ENCODE measurements at regions not wholly inside any gene's neighbourhood (a gene's known extent, or its start where the extent isn't known, plus 50 kb on each side); places are given as distances from the start of the nearest gene placed in this dataset.
"Not testable (repeated sequence)": the region's sequence is repeated elsewhere in the genome, so short reads cannot be mapped to it uniquely, and the experiment has no call there.

DNA sequence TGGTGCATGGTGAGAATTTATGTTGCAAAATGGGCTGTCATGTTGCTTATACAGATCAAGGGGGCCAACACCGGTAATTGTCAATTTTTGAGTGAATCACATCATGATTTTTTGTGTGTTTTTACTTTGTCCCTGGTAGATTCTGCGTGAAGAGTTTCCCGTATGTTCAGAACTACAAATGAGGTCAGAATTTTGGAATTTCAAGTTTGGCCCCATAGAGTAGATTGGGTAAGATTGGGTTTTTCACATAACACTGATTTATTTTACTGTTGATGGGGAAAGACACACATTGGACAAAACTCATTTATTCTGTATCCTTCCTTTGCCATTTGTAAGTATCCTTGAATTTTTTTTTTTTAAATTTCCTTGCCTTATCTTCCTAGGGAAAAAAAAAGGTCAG lies 158.5 kb upstream of the MXRA5 start:
- DNase-seq = no peak

DNA sequence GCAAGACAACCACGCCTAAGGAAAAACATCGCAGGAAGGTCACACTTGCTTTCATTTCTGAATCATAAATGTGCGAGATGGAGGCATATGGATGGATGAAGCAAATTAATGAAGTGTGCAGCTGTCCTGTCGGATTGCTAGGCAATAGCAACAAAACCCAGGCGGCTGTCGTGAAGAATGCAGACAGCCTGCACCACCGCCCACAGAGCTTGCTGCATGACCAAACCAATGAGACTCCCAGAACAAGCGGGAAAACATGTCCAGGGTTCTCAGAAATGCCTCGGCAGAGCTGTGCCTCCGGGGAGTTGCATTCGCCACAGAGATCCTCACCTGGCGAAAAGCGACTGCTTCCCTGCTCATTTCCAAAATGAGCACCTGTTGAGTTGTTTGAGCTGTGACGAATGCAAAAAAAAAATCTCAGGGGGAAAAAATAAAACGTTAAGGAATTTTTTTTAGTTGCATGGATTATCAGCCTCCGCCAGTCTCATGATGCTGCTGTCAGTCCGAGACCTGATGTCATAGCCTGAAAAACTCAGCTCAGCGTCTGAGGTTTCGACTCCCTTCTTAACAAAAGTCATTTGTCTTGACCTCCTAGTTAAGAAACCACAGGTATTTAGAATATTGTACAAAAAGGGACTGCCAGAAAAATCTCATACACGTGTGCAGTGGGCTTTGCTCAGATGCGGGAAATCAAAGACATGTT lies 155.5 kb upstream of the MXRA5 start:
- no peak for DNase-seq

DNA sequence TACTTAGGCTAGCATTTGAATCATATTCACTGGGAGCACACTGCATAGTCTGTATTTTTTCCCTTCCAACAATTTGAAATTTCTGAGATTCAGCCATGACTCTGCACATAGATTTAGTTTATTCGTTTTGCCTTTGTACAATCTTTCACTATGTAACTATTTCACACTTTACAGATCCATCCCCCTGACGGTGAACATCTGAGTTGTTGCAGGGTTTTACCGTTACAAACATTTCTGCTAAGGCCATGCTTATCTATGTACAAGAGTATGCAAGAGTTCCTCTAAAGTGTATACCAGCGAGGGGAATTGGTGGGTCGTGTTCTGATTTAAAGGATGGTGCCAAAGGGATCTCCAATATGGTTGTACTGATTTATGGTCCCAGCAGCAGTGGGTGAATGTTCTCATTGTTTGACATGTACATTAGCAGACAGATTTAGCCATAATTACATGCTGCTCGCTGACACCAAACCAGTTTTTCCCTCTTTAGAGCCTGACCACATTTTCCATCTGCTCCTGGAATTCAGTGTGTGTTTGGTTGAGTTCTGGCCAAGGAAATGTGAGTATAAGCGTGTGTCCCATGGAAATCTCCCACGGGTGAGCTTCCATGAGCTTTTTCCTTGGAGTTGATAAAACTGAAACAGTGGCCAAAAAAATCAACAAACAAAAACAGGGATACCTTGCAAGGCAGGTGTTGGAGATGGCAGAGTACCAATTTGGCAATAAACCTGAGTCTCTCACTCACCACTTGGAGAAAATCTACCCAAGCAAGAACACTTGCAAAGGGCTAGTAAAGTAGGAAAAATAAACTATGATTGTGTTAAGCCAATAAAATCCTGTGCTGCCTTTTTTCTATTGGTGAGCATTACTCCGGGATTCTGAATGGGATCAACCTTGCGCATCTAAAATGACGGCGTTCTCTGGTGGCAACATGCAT lies 149.7 kb upstream of the MXRA5 start:
- DNase-seq = not testable (repeated sequence)

DNA sequence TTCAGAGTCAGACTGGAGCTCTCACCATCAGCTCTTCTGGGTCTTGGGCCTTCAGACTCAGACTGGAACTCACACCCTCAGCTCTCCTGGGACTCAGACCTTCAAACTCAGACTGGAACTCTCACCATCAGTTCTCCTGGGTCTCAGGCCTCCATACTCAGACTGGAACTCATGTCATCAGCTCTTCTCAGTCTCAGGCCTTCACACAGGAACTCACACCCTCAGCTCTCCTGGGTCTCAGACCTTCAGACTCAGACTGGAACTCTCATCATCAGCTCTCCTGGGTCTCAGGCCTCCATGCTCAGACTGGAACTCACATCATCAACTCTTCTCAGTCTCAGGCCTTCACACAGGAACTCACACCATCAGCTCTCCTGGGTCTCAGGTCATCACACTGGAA lies 147.2 kb upstream of the MXRA5 start:
- no peak for DNase-seq

DNA sequence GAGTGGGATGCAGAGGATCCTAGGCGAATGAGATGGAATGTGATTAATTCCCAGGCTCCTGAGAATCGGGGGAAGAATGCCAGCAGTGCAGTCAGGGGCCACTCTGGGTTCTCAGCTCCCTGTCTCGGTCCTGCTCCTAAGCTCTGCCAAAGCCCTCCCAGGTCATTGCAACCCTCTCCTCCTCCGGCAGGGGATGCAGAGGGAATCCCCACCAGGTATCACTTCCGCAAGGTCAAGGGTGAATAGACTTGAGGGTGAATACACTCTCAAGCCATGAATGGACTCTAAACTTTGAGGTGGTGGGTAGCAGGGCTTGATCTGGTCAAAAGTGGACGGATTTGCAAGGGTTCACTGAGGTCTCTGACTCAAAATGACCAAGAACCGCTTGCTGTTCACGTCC lies 139.3 kb upstream of the MXRA5 start:
- no peak for DNase-seq

DNA sequence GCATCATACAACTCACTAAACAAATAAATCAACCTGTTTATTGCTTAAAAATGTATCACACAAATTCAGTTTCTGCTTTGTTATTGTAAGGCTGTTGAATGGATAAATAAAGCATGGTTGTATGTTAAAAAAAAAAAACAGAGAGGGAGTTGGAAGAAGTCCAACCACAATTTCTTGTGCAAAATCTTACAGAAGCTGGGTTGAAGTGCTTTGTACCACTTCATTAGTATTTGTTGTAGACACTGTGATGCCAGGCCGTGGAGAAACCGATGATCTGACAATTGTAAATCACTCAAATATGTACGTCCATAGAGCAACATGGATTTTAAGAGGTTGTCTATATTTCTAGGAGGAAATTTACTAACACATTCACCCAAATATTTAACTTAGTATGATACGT lies 132.6 kb upstream of the MXRA5 start:
- no peak for DNase-seq

DNA sequence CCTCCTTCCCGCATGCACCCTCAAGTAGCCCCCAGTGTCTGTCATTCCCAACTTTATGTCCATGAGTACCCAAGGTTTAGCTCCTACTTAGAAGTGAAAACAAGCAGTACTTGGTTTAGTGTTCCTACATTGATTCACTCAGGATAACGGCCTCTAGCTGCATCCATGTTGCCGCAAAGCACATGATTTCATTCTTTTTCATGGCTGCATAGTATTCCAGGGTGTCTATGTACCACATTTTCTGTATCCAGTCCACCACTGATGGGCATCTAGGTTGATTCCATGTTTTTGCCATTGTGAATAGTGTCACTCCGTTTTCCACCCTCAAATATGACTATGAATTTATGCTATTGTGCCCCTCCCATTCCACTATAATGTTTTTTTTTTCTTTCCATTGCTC lies 130.5 kb upstream of the MXRA5 start:
- no peak for DNase-seq

DNA sequence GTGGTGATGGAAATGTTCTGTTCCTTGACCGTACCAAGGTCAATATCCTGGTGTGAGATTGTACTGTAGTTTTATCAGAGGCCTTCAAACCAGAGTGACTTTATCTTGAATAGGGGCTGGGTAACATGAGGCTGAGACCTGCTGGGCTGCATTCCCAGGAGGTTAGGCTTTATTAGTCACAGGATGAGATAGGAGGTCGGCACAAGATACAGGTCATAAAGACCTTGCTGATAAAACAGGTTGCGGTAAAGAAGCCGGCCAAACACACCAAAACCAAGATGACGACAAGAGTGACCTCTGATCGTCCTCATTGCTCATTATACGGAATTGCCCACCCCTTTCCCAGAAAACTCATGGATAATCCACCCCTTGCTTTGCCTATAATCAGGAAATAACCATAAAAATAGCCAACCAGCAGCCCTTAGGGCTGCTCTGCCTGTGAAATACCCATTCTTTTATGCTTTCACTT lies 123.8 kb upstream of the MXRA5 start:
- DNase-seq = not testable (repeated sequence)

DNA sequence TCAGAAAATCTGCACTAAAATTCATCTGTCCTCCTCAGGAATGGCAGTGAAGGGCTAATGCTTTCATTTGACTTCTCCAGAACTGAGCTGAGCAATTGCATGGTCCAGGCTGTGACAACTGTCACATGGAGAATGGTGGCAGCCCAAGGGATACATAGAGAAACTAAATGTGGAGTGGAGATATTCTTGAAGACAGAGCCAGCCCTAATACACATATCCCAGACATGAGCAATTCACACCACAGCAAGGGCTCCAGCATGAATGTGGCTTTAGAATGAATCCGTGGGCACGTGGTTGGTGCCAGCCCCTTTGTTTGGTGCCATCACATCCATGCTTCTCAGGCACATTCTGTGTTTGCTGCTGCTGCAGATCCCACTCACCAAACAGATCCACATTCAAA lies 121.6 kb upstream of the MXRA5 start:
- DNase-seq = no peak

DNA sequence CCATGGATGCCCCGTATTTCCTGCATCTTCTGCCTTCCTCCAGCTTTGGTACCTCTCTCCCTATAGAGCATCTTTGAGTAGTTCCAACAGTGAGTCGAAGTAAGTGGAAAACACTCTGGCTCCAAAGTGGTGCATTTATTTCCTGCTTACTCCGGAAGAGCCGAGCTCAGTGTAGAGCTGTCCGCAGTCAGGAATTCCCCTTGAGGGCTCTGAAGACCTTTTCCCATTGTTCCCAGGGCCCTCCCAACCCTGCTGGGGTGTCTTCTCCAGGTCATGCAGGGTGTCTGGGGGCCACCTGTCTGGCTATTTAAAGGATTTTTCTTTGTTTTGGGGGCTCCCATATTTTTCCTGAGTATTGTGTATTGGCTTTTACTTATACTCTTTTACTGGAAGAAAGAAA lies 118.6 kb upstream of the MXRA5 start:
- DNase-seq = no peak

DNA sequence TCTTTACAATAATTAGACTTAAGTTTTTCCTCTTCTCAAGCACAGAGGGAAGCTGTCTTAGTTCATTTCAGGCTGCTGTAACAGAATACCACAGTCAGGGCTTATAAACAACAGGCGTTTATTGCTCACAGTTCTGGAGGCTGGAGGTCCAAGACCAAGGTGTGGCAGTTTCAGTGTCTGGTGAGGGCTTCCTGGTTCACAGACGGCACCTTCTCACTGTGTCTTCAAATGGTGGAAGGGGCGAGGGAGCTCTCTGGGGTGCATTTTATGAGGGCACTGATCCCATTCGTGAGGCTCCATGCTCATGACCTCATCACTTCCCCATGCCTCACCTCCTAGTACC lies 115.7 kb upstream of the MXRA5 start:
- DNase-seq = no peak

DNA sequence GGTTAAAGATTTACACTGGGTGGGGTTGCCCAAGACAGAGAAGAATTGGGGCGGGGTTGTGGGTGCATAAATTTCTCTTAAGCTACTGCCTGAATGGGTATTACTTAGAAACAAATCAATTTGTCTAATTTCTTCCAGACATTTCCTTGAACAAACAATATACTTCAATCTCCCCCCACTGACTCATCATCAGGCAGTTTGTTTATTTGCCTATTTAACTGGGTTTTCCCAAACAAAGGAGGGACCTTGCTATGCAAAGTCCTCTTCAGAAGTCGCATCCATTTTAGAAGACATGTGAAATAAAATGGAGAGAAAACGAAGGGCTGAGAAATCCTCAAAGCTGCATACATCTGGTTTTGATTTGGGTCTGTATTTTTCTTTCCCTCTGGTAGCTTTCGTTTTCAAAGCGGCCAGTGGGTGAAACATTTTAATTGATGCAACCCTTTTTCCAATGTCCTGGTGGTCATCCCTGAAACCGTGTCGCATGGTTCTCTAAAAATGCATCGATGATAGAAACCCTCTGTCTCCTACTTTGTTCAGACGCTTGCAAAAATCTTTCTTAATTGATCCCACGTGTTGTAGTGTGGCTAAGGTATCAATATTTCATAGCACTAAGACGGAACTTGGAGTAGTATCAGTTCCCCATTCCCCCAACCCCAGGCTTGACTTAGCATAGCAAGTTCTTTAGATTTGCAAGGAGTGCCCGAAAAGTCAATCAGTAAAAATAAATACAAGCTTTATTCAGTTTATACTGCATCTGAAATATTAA lies 115.1 kb upstream of the MXRA5 start:
- DNase-seq = no peak

DNA sequence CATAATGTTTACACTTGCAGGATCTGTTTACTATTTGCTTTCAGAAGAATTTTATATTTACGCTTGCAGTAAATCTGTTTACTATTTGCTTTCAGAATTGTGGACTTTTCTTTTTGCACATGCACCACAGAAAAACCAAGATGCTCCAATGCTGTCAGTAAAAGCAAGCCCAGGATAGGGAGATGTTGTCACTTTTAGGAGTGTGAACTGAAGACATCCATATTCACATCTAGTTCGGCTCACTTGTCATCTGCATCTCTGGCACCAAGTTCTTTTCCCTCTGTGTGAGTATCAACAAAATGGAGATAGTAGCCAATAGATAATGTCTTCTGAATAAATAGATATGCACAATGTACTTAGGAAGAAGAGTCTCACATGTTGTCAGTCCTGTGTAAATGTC lies 109.3 kb upstream of the MXRA5 start:
- no peak for DNase-seq

DNA sequence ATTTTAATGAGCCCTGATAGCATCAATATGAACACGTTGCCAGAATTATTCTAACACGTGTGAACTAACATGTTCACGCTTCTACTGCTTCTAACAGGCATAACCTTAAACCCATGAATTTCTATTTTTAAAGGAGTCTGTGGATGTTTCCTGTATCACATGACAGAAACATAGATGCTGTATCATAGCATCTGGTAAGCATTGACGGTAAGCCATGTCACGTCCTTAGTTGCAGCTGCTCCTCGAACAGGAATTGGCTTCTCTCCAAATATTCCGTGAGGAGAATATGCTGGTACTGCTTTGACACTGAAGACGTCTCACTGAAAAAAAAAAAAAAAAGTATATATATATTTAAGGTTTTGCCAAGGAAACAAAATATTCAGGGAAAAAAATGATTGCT lies 105.1 kb upstream of the MXRA5 start:
- DNase-seq = no peak

DNA sequence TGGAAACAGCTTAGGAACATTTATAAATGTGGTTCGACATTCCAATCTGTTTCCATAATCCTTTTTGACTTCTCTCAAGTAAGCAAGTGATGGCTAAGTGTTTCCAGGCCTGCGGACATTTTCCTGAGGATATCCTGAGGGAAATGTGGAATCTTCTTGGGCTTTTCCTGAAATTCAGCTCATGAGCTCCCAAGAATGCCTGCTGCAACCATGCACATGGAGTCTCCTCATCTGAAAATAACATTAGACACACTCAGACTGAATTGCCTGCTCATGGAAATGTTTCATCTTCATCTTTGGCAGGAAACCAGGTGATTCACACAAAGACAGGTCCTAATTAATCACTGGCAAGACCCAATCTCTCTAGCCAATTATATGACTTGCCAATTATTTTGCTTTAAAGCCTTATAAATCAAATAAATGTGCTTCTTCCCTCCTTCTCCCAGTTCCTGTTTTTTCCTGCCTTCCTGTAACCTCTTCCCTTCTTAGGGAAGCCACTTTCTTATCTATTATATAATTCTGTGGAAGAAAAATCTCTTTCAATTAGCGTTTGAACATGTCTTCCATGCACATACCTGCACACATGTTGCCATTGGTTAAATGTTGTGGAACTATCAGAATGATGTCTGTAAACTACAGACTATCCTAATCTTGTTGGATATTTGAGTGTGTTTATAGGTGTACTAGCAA lies 104.6 kb upstream of the MXRA5 start:
- no peak for DNase-seq

DNA sequence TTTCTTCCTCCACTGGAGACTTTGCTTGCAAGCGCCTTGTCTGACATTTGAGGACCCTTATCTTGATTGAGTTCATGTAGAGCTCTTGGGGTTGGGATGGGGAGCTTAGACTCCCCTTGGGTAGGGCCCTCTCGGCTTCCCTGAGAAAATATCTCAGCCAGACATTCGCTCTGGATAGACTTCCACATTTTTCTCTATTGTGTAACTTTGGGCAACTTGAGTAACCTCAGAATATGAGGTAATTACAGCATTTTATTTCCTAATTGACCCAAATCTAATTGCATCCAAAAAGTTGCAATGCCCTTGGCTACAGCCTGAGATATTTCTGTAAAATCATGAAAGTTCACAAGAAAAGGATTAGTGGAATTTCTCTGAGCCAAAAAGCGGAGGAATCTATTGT lies 102.8 kb upstream of the MXRA5 start:
- DNase-seq = no peak

DNA sequence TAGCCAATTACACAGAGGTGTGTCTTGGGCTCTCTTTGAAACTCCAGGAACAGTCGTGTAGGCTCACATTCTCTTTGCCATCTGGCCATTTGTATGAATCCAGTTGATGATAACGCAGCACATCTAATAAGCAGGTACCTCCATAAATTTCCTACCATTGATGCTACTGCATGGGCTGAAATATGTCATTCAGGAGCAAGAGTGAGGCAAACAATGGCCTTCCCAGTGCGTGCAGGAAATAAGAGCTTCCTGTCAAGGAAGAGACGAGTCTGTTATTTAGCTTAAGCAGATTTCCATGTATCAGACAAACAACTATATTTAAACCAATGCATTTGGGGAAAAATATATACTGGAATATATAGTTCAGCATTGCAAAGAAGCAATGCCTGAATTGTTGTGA lies 102.1 kb upstream of the MXRA5 start:
- no peak for DNase-seq

DNA sequence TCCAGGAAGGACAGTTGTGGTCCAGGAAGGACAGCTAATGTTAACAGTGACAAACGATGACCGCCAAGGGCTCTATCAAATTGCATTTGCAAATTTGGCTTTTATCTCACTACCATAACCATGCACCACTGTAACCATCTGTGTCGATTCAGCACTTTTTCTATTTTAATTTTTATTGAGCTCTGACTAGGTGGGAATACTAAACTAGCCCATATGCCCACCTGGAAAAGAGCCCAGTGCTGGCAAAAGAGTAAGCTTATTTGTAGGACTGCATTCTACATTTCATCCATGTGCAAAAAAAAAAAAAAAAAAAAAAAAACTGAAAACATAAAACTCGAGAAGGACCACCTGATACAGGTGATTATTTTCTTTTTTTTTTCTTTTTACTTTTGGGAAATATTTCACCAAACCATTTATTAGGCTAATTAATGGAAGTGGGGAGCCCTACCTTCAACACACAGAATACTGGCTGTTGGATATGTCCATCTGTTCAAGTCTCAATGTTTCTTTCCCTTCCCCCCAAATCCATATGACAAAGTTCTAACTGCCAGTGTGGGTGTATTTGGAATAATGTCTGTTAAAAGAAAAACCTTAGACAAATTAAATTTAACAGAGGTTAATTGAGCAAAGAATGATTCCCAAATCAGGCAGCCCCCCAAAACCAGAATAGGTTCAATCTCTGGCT lies 99.5 kb upstream of the MXRA5 start:
- no peak for DNase-seq

DNA sequence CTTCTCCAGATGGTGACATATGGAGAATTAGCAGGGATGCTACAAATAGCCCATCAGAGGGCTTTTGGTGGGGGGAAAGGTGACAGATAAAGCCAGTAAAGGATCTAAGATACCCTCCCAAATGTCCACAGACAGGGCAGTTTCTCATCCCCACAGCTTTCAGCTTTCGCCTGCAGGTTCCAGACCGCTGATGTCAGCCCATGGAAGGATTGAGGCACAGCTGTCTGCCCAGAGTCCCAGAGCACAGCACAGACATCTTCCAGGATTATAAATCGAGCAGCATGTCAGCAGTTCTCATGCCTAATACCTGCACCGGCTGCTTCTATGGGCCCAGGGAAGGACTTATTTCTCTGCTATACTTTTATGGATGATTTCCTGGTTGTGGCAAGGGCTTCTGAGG lies 96.7 kb upstream of the MXRA5 start:
- DNase-seq = no peak

DNA sequence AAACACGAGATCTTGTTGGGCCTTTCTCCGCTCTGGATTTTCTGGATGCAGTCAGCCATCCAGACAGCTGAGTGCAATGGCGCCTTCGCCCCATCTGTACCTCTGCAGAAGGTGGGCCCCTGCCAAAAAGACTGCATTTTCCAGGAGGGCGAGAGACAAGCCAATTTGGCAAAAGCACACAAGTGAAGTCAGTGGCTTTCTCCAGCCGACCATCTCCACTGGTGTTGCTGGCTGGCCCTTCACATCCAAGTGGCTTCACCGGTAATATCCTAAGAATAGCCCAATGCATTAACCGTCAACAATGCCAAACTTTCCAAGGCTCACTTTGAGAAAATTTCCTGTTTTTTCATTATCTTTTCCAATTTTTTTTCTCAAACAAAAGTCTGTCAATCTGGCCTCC lies 96.2 kb upstream of the MXRA5 start:
- no peak for DNase-seq

DNA sequence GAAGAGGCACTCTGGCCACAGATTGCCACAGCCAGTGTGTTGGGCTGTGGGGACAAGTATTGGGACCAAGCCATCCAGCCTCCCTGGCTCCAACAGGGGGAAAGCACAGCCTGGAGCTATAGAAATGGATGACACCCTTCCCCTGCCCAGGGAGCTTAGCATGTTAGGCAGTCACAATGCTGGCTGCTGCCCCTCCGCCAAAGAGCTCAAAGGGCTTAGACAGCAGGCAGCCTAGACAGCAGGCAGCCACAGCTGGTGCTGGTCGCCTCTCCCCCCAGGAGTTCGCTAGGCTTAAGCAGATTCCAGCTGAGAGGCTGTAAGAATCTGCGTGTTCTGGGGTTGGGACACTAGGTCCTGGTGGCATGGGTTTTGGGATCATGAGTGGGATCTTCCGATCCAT lies 94.5 kb upstream of the MXRA5 start:
- DNase-seq = no peak

DNA sequence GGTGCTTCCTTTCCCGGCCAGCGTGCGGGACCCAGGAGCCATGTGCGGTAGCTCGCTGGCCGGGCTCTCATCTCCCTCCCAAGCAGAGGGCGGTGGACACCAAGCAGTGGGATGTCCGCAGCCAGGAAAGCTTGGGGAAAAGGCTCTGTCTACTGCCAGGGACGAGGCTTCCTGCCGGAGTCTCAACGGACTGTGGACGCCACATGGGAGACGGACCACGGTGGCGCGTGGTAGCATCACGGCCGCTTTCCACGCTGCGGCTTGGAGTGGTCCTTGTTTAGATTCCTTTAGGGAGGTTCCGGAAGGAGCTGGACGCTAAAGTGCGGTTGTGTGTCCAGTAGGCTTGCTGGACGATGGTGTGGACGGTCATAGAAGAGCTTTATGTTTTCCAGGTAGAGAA lies 89.5 kb upstream of the MXRA5 start:
- not testable (repeated sequence) for DNase-seq

All from NCI-H1930 (cell line).